ENCODE measurements at regions not wholly inside any gene's neighbourhood (a gene's known extent, or its start where the extent isn't known, plus 50 kb on each side); places are given as distances from the start of the nearest gene placed in this dataset.
"Not testable (repeated sequence)": the region's sequence is repeated elsewhere in the genome, so short reads cannot be mapped to it uniquely, and the experiment has no call there.

GRCh38 chr3:103495186-103495585, 1060.4 kb downstream of the ZPLD1 start:
- DNase-seq (ENCODE audit: low spot score), result no peak

GRCh38 chr3:103499132-103499900, 1064.5 kb downstream of the ZPLD1 start:
- no peak for DNase-seq (ENCODE audit: low spot score)

GRCh38 chr3:103499967-103500366, 1065.2 kb downstream of the ZPLD1 start:
- no peak for DNase-seq (ENCODE audit: low spot score)

GRCh38 chr3:103510760-103511159, 1075.9 kb downstream of the ZPLD1 start:
- no peak for DNase-seq (ENCODE audit: low spot score)

GRCh38 chr3:103511891-103512290, 1077.1 kb downstream of the ZPLD1 start:
- DNase-seq (ENCODE audit: low spot score), result no peak

DNA sequence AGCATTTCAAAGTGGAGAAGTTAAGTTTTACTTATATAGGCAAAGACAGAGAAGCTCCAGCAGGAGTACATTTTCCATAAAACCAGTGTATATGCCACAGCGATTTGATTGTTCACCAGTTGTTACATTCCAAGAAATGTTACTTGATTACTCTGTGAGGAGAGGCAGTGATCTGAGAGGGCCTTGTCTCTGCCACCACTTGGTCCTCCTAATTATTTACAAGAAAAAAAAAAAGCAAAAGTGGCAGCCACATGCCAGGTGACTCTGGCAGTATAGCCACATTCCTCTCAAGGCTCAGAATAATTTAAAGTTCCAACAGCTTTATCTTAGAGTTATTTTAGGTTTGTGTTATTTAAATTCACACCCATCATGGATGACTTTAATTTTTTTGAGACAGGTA, 1077.8 kb downstream of the ZPLD1 start:
- no peak for DNase-seq (ENCODE audit: low spot score)

- no peak for DNase-seq (ENCODE audit: low spot score)
Observed at GRCh38 chr3:103513003-103513402, 1078.2 kb downstream of the ZPLD1 start.

DNA sequence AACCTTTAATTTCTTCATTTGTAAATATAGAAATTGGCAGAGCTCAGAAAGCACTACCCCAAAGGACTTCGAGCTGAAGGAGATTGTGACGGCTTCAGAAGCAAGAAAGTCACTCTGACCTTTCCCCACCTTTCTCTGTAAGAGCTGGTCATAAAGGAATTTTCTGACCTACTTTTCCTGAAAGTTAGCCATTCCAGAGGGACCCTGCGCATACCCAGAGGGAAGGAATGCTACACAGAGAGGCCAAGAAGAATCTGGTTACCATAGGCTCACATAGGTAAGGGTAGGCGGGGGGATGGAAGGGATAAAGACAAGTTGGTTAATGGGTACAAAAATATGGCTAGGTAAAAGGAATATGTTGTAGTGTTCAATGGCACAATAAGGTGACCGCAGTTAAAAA, 1080.3 kb downstream of the ZPLD1 start:
- no peak for DNase-seq (ENCODE audit: low spot score)

GRCh38 chr3:103516950-103517349, 1082.1 kb downstream of the ZPLD1 start:
- DNase-seq (ENCODE audit: low spot score), result no peak

- DNase-seq (ENCODE audit: low spot score), result not testable (repeated sequence)
Observed at GRCh38 chr3:103531327-103531726, 1096.5 kb downstream of the ZPLD1 start.

- DNase-seq (ENCODE audit: low spot score), result no peak
Observed at GRCh38 chr3:103532986-103533385, 1098.2 kb downstream of the ZPLD1 start.

DNA sequence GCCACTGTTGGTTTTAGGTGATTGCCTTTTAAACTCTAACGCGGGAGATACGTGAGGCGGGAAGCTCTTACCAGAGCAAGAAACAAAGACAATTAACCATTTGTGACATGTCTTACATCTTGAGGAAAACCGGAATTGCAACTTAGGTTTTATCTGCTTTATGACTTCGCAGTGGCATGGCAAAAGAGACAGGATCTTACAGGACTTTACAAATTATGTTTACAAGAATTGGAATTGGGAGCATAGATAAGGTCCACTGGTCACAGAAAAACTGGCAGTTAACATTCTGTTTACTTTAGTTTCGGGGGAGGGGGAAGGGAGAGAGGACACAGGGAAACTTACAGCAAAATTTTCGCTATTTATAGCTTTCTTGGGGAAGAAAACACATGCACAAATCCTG, 1119.6 kb downstream of the ZPLD1 start:
- no peak for DNase-seq (ENCODE audit: low spot score)

GRCh38 chr3:103564116-103564515, 1129.3 kb downstream of the ZPLD1 start:
- DNase-seq (ENCODE audit: low spot score), result not testable (repeated sequence)

- no peak for DNase-seq (ENCODE audit: low spot score)
Observed at GRCh38 chr3:103585809-103586208, 1151.0 kb downstream of the ZPLD1 start.

GRCh38 chr3:103589770-103590169, 1155.0 kb downstream of the ZPLD1 start:
- DNase-seq (ENCODE audit: low spot score), result no peak

DNA sequence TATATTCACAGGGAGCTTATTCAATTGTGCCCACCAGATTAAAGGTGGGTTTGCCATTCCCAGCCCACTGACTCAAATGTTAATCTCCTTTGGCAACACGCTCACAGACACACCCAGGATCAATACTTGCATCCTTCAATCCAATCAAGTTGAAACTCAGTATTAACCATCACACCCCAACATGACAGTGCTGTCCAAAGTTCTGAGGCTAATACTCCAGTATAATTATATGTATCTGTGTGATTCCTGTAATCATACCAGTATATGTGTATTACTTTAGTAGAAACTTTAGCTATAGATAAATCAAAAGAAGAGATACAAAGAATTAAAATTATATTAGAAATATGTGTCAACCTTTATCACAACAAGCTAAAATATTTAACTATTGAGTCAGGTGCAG, 1166.0 kb downstream of the ZPLD1 start:
- DNase-seq (ENCODE audit: low spot score), result no peak

- no peak for DNase-seq (ENCODE audit: low spot score)
Observed at GRCh38 chr3:103601666-103602065, 1166.9 kb downstream of the ZPLD1 start.

GRCh38 chr3:103609472-103609871, 1174.7 kb downstream of the ZPLD1 start:
- DNase-seq (ENCODE audit: low spot score), result no peak

- no peak for DNase-seq (ENCODE audit: low spot score)
Observed at GRCh38 chr3:103613397-103614156, 1178.8 kb downstream of the ZPLD1 start.

DNA sequence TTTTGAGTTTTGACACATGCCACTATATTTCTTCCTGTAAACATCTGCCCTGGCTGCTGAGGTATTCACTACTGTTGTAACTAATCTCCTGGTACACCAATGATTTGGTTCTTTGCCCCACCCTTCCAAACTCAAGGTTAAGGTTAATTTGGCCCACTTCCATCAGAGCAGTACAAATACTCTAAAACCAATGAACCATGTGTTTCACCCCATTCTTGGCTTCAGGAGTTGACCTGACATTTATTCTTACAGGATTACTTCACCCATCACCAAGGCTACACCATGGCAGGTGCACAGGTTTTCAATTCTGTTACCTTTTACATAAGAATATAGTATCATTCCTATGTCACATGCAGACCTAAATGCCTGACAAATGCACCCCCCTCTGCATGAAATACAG, 1179.9 kb downstream of the ZPLD1 start:
- DNase-seq (ENCODE audit: low spot score), result no peak

GRCh38 chr3:103617961-103618360, 1183.1 kb downstream of the ZPLD1 start:
- DNase-seq (ENCODE audit: low spot score), result no peak

DNA sequence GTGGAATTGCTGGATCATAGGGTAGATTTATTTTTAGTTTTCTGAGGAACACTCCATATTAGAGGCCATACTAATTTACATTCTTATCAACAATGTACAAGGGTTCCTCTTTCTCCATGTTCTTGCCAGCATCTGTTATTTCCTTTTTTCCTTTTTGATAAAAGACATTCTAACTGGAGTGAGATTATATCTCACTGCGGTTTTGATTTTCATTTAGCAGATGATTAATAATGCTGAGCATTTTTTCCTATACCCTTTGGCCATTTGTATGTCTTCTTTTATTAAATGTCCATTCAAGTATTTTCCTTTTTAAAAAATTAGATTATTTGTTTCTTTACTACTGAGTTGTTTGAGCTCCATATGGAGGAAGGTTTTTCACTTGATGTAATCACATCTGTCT, 1189.5 kb downstream of the ZPLD1 start:
- no peak for DNase-seq (ENCODE audit: low spot score)

DNA sequence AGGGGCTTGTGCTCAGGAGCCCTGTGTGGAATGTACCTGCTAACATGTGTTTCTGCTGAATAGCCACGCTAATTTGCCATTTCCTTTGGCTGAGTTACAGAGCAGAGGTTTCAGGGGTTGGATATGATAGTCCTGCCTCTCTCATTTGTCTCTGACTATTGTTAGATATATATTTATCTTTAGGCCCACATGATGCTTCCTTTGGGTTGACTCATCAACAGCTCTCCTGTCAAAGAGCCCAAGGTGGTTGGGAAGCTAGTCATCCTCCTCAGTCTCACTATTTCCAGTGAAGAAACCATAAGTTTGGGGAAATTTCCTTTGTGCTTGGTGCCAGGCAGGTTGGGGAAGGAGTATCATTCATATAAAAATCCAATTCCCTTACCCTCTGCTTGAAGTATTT, 1194.6 kb downstream of the ZPLD1 start:
- no peak for DNase-seq (ENCODE audit: low spot score)

DNA sequence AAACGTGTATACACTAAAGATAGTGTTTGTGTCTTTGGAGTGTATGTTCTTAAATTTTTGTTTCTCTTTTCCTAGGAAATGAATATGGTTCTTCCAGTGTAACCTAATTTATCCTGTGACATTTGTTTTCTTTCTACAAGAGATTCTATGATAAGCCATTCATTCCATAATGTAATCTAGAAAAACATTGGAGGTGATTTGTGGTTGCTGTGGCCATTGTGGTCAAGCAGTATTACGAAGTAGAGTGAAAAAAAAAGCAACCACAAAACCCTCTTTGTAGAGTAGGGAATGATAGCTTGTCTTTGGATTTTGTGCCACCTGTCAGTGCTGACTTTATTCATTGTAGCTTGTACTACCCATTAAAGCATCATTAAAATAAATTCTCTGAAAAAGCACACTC, 1209.6 kb downstream of the ZPLD1 start:
- DNase-seq (ENCODE audit: low spot score), result no peak
